Activated CD8-positive, alpha-beta memory T cell treated with anti-CD3 and anti-CD28 coated beads, Interleukin-2, amount 50 U/mL, for 24 hours (primary cell): ENCODE measurements at regions not wholly inside any gene's neighbourhood (a gene's known extent, or its start where the extent isn't known, plus 50 kb on each side); places are given as distances from the start of the nearest gene placed in this dataset.
"Not testable (repeated sequence)": the region's sequence is repeated elsewhere in the genome, so short reads cannot be mapped to it uniquely, and the experiment has no call there.

Experiments
- DNase-seq: peaks from one replicate; pipeline ENCODE4 v3.0.0-alpha.2; 2020; ENCODE audit errors: extremely low read depth

DNA sequence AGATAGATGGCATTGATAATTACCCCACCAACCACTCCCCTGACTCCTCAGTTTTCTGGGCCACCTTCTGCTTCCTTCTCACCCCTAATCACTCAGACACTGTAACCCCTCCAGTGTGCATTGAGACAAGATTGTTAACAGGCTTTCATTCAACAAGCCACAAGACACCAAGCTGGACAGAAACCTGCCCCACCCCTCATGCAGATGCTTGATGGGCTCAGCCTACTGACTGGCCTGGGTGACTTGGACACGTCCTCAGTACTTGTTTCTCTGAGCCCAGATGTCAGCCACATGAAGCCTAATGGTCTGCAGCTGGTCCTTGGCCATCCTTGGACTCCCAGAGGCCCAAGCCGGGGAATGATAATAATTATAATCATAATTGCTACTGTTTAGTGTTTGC lies 71.4 kb upstream of the SMIM23 start:
- DNase-seq = no peak

DNA sequence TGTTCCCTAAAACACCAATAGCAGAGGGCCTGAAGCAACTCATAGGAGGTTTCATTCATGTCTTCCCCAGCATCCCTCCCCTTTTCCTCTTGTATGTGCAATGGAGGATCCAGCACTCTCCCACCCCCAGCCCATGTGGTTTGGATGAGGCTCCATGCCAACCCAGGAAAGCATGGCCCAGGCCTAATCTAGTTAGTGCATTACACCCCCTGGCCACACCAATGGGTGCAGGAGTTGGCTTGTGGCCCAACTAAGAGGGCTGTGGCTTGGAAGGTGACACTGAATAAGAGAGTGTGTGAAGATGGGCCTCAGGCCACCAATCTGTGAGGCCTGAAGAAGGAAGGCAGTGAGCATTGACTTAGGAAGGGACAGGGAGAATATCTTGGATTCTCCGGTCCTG lies 70.8 kb upstream of the SMIM23 start:
- no peak for DNase-seq

DNA sequence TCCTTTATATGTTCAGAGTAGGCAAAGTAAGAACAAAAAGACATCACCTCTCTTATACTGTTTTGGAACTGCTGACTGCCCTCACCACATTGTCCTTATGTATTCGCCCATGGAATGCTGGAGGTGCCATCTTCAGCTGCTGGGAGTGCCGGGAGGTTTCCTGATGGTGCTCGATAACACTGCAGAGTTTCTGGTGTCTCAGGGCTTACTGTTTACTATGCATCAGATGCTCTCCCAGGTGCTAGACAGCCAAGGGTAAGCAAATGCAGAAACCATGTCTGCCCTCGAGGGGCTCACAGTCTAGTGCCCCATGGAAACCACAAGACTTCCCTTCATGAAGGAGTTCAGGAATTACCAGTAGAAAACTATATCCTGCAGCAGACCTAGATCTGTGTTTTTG lies 70.1 kb upstream of the SMIM23 start:
- no peak for DNase-seq

DNA sequence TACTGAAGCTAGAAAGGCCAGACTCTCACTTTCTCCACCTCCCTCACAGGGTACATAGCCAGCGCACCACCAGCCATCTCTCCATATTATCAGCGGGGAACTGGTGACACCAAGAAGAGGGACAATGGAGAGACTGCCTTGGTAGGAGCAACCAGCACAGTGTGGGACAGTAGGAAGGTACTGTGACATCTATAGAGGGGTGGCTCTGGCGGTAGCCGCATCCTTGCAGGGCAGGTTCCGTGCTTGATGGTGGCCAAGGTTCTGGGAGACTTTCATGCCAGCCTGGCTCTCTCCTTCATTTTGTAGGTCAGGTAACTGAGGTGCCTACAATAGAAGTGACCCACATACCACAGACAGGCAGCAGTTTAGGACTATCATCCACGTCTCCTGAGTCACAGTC lies 65.5 kb upstream of the SMIM23 start:
- no peak for DNase-seq

DNA sequence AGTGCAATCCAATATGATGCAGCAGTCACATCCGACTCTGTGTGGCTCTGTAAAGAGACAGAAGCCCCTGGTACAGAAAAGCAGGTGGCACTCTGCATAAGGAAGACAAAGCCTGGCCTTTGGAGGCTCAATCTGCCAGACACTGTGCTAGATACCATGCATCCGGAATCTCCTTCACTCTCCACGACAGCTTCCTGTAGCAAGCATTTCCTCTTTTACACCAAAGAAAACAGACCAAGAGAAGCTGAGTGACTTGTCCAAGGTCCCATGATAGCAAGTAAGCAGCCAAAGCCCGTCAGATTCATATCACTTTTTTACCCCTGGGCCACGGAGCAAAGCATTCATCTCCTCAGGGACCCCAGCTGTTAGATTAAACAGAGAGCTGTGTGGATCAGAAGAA lies 64.2 kb upstream of the SMIM23 start:
- DNase-seq = no peak

DNA sequence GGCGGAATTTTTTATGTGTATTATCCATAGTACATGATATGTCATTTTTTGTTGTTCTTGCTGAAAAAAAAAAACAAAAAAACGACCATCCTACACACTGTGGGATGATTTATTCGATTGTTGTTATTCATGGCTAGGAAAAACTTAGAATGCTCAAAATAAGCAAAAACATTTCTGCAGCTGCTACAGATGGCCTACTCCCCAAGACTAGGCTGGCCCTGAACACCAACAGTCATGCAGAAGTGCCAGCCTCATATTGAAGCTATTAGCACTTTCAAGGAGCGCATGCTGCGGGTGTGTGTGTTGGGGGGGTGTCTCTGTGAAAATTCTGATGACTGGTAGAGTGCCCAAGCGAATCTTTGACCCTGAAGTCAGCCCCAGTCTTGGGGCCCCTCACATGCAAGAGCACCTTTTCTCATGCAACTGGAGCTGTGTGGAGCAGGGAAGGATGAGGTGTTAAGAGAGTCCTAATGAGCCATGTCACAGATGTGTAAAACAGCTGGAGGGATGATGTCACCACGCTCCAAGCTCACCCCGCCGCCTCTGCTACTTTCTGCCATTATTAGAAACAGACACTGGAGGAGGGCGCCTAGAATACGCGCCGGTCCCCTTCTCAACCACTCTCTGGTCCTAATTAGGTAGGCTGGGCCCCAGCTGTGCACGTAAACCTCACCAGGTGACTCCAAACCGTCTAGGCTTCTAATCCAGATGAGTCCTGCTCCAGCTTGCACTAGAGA lies 61.0 kb upstream of the SMIM23 start:
- no peak for DNase-seq

DNA sequence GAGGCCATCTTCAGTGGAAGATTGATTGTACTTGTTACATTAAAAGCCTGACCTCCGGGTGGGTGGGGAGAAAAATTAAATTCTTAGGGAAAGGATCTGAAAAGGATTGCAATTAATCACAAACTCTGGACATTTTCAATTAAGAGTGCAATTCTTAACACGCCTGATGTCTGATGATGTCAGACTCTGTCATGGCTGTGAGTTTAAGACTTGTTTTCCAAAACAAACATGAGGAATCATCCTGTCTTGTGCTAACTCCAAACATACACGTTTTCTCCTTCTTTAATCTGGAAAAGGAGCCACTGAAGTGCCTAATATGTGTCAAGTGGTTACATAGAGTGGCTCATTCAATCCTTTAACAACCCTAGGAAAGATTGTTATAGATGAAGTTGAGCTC lies 60.4 kb upstream of the SMIM23 start:
- DNase-seq = no peak

DNA sequence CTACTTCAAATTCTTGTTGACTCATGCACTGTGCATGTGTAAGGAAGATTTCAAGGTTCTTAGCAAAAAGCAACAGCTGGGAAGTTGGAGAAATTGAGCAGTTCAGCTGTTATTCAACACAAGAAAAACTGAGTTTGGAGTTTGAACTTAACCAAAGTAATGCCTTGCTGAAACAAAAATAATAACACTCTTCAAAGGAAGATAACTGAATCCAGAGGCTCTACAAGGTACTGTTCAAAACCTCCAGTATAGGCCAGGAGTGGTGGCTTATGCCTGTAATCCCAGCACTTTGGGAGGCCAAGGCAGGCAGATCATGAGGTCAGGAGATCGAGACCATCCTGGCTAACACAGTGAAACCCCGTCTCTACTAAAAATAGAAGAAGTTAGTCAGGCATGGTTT lies 58.8 kb upstream of the SMIM23 start:
- DNase-seq = not testable (repeated sequence)

DNA sequence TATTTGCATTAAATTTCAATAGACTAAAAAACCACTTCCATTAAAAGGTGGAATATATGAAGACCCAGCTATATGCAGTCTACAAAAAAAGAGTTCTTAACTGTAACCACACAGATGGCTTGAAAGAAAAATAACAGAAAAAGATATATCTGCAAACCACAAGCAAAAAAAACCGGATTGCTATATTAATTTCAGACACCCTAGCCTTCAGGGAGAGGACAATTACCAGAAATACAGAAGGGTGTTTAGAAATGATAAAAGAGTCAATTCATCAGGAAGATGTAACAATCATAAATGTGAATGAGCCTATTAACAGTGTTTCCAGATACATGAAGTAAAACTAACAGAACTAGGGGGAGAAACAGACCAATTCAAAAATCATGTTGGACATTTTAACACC lies 56.9 kb upstream of the SMIM23 start:
- no peak for DNase-seq
